Osteoblast (primary cell): ENCODE measurements at regions not wholly inside any gene's neighbourhood (a gene's known extent, or its start where the extent isn't known, plus 50 kb on each side); places are given as distances from the start of the nearest gene placed in this dataset.
A peak's percentile ranks its signal among the peaks of the same experiment; 100 is the strongest.

ENCODE experiments used
- DNase-seq: peaks from one replicate; pipeline ENCODE4 v3.0.0; 2011; ENCODE audit warnings: low spot score, mixed read lengths; ENCODE audit not compliant: insufficient read length; ENCODE audit errors: missing footprints
- H2AFZ ChIP-seq: 2 replicates; pipeline ENCODE4 v1.6.0; 2011; ENCODE audit warnings: mild to moderate bottlenecking, low read length
- H3K27ac ChIP-seq: 2 replicates; pipeline ENCODE4 v1.5.1; 2011; ENCODE audit warnings: mild to moderate bottlenecking, low read depth, low read length, moderate library complexity
- H3K27me3 ChIP-seq: 2 replicates; pipeline ENCODE4 v1.6.0; 2012; ENCODE audit warnings: mild to moderate bottlenecking, control low read depth, inconsistent platforms, low read length, moderate library complexity; ENCODE audit not compliant: insufficient read depth
- H3K36me3 ChIP-seq: 2 replicates; pipeline ENCODE4 v1.5.1; 2011; ENCODE audit warnings: mild to moderate bottlenecking, low read length, control low read depth, moderate library complexity; ENCODE audit not compliant: insufficient read depth
- H3K4me1 ChIP-seq: 2 replicates; pipeline ENCODE4 v1.5.1; 2011; ENCODE audit warnings: mild to moderate bottlenecking, low read length, control low read depth, moderate library complexity; ENCODE audit not compliant: insufficient read depth
- H3K4me2 ChIP-seq: 2 replicates; pipeline ENCODE4 v1.6.0; 2011; ENCODE audit warnings: mild to moderate bottlenecking, low read length; ENCODE audit not compliant: insufficient read depth
- H3K4me3 ChIP-seq: fragments of 200-600 bp; sonication (generic); 3 replicates; pipeline ENCODE4 v1.5.1; 2012; ENCODE audit warnings: mild to moderate bottlenecking, low read length, inconsistent platforms; ENCODE audit not compliant: insufficient read depth
- H3K79me2 ChIP-seq: 2 replicates; pipeline ENCODE4 v1.6.0; 2012; ENCODE audit warnings: mild to moderate bottlenecking, low read length, control low read depth, inconsistent platforms; ENCODE audit not compliant: insufficient read depth
- H3K9me3 ChIP-seq: 2 replicates; pipeline ENCODE4 v1.5.1; 2011; ENCODE audit warnings: low read depth, low read length, control low read depth
- H4K20me1 ChIP-seq: 2 replicates; pipeline ENCODE4 v1.6.0; 2012; ENCODE audit warnings: mild to moderate bottlenecking, low read length, control low read depth; ENCODE audit not compliant: insufficient read depth
- TF ChIP-seq, protein P1 (sequence below): IDR thresholded peaks from 2 replicates; pipeline ENCODE4 v1.5.1; 2011; ENCODE audit warnings: mild to moderate bottlenecking, low read depth, low read length, moderate library complexity; ENCODE audit errors: extremely low read depth

DNA sequence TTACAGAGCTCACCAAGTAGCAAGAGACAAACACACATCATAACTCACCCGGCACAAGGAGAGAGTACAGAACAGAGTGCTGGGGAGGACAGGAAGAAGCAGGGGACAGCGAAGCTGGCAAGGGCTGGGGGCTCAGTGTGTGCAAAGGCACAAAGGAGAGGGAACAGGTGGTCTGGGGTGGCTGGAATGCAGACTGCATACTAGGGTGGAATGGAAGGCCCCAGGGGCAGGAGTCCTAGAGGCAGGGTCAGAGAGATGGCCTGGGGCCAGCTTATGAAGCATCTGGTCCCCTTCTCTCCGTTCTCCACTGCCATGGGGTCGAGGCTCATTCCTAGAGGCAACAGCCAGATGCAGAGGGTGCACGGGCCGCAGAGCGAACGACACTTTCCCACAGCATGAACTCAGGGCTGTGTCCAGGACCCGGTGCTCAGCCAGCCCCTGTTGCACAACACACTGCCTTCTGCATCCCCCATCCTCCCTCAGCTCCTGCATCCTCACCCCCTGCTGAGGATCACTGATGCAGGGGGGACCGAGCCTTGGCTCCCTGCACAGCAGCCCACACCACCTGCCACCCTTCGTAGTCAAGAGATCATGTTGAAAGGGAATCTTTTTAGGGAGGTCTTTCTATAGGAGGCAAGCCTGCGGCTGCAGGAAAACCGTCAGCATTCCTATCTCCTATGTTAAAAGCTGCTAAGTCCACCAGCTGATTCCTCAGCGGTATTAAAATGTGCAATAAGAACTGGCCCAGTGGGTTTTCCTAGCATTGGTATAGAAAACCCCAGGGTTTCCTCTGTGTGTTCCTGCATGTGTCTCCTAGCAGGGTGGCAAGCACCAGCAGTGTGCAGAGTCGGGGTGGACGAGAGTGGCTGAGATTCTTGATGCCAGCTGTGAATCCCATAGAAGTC lies 293.5 kb downstream of the UACA start:
- H3K9me3 ChIP-seq, result no peaks in the 10 kb centered on the region
- no peaks in the 10 kb centered on the region for H4K20me1 ChIP-seq
- H3K27ac ChIP-seq, result no peak overlapping the region
- no peak overlapping the region for H3K4me3 ChIP-seq
- no peaks in the 10 kb centered on the region for H3K79me2 ChIP-seq
- H3K4me2 ChIP-seq, result no peak overlapping the region
- H3K4me1 ChIP-seq, result peaks cover 29% of the 10 kb centered on the region
- H3K36me3 ChIP-seq, result no peaks in the 10 kb centered on the region
- TF ChIP-seq, protein P1, sequence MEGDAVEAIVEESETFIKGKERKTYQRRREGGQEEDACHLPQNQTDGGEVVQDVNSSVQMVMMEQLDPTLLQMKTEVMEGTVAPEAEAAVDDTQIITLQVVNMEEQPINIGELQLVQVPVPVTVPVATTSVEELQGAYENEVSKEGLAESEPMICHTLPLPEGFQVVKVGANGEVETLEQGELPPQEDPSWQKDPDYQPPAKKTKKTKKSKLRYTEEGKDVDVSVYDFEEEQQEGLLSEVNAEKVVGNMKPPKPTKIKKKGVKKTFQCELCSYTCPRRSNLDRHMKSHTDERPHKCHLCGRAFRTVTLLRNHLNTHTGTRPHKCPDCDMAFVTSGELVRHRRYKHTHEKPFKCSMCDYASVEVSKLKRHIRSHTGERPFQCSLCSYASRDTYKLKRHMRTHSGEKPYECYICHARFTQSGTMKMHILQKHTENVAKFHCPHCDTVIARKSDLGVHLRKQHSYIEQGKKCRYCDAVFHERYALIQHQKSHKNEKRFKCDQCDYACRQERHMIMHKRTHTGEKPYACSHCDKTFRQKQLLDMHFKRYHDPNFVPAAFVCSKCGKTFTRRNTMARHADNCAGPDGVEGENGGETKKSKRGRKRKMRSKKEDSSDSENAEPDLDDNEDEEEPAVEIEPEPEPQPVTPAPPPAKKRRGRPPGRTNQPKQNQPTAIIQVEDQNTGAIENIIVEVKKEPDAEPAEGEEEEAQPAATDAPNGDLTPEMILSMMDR, result no peak
- peaks cover under 1% of the 10 kb centered on the region for H3K27me3 ChIP-seq
- no peak overlapping the region for H2AFZ ChIP-seq
- DNase-seq, result no peak

DNA sequence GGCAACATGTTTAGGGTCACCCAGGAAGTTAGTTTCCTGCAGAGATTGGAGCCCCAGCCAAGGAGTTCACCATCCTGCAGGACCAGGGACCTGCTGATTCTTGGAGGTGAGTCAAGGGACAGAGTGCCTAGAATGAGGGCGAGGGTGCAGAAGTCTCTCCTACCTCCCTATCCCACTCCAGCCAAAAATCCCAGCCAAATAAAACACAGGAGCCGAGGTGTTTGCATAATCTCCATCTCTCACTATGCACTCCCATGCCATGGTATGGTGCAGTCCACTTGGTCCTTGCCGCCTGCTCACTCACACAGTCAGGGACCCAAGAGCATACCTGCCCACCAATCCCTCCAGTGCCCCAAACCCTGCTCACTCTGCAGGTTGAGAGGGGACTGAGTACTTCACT lies 294.2 kb downstream of the UACA start:
- H3K4me3 ChIP-seq, result no peak overlapping the region
- no peak overlapping the region for H2AFZ ChIP-seq
- H3K4me1 ChIP-seq, result peaks cover 22% of the 10 kb centered on the region
- no peaks in the 10 kb centered on the region for H3K79me2 ChIP-seq
- no peak overlapping the region for H3K27ac ChIP-seq
- TF ChIP-seq, protein P1, result no peak
- peaks cover 4% of the 10 kb centered on the region for H3K27me3 ChIP-seq
- H4K20me1 ChIP-seq, result no peaks in the 10 kb centered on the region
- no peak overlapping the region for H3K4me2 ChIP-seq
- DNase-seq, result no peak
- no peaks in the 10 kb centered on the region for H3K36me3 ChIP-seq
- H3K9me3 ChIP-seq, result no peaks in the 10 kb centered on the region

DNA sequence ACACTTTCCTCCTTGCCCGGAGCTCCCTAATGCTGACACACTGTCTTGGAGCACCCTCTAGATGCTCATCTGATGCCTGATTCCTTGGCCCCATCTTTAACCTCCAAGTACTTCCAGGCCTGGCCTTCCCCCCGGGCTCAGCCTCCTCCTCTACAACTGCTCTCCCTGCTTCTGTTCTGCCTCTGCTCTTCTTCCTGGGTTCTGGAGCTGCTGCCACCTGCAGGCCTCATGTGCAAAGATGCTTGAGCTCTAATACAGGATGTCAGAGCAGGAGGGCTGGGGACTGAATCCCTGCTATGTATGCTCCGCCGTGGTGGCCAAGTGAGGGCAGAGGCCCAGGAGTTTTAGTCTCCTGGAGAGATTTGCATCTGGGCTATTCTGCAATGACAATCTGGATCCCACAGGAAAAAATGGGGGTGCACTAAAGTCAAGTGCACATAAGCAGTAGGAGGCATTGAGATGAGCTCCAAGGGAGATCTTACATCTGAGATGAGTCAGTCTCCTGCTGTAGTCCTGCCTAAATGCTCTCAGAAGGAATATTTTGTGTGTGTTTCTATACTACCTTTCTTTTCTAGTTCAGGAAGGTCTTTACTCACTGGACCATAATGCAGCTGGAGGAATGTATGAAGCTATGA lies 296.3 kb downstream of the UACA start:
- no peaks in the 10 kb centered on the region for H3K79me2 ChIP-seq
- H3K27ac ChIP-seq, result no peak overlapping the region
- no peaks in the 10 kb centered on the region for H4K20me1 ChIP-seq
- no peaks in the 10 kb centered on the region for H3K36me3 ChIP-seq
- H3K27me3 ChIP-seq, result peaks cover 4% of the 10 kb centered on the region
- peaks cover 9% of the 10 kb centered on the region for H3K4me1 ChIP-seq
- DNase-seq, result no peak
- H3K4me3 ChIP-seq, result no peak overlapping the region
- no peaks in the 10 kb centered on the region for H3K9me3 ChIP-seq
- TF ChIP-seq, protein P1, result peak; percentile 82
- H2AFZ ChIP-seq, result no peak overlapping the region
- no peak overlapping the region for H3K4me2 ChIP-seq

DNA sequence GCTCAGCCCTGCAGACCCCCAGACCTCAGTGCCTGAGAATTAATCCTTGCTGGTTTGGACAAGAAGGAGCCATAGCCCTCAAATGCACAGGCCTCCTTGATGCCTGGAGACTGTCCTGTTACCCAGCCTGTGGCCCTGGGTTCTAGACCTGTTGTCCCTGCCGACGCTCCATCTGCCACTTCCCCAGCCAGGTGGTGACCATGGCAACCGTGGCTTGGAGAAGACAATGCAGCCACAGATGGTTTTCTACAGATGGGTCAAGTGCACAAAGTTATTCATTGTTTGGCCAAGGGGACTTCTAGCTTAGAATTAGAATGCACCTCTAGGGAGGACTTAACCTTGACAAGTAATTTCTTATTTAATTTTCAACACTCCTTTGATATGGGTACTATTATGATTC lies 297.1 kb downstream of the UACA start:
- H3K27me3 ChIP-seq, result peaks cover 4% of the 10 kb centered on the region
- no peaks in the 10 kb centered on the region for H3K9me3 ChIP-seq
- TF ChIP-seq, protein P1, result no peak

More for the DNA sequence above, 297.1 kb downstream of the UACA start:
- no peak for DNase-seq
- Histone ChIP-seq H3K36me3 (no peaks in the 10 kb centered on the region), H3K4me1 (peaks cover 9% of the 10 kb centered on the region), H3K79me2 (no peaks in the 10 kb centered on the region), H4K20me1 (no peaks in the 10 kb centered on the region), H2AFZ (no peak overlapping the region), H3K4me2 (no peak overlapping the region), H3K4me3 (no peak overlapping the region), H3K27ac (no peak overlapping the region)
